ENCODE measurements at regions not wholly inside any gene's neighbourhood (a gene's known extent, or its start where the extent isn't known, plus 50 kb on each side); places are given as distances from the start of the nearest gene placed in this dataset.

- no peak for ATAC-seq
- ChIA-PET CTCF (no interaction called here), POLR2A (no interaction called here)
- no peak overlapping the region for H3K27ac Mint-ChIP-seq
- H3K9me3 Mint-ChIP-seq = peaks cover 8% of the 10 kb centered on the region
- H3K4me1 Mint-ChIP-seq = no peaks in the 10 kb centered on the region
- no peak for DNase-seq (ENCODE audit: low spot score)
- no peaks in the 10 kb centered on the region for H3K27me3 Mint-ChIP-seq (ENCODE audit: low read depth)
- peaks cover 3% of the 10 kb centered on the region for H3K36me3 Mint-ChIP-seq
- TF ChIP-seq NR2C2 (CRISPR knock-in tag; IDR thresholded peaks at IDR 0.05) (no peak), ATF1 (CRISPR knock-in tag; IDR thresholded peaks at IDR 0.05) (no peak), ZNF219 (CRISPR knock-in tag; IDR thresholded peaks at IDR 0.05; ENCODE audit: borderline replicate concordance) (no peak), ZNF671 (CRISPR knock-in tag; IDR thresholded peaks at IDR 0.05) (no peak), E2F5 (CRISPR knock-in tag; IDR thresholded peaks at IDR 0.05) (no peak), TEAD4 (CRISPR knock-in tag; IDR thresholded peaks at IDR 0.05) (no peak), ZBTB21 (CRISPR knock-in tag; IDR thresholded peaks at IDR 0.05; ENCODE audit: borderline replicate concordance) (no peak), NFATC4 (CRISPR knock-in tag; IDR thresholded peaks at IDR 0.05) (no peak), KAT7 (CRISPR knock-in tag; IDR thresholded peaks at IDR 0.05; ENCODE audit: borderline replicate concordance) (no peak), CBFB (CRISPR knock-in tag; IDR thresholded peaks at IDR 0.05; ENCODE audit: low read depth) (no peak)
- TF ChIP-seq, protein P1, sequence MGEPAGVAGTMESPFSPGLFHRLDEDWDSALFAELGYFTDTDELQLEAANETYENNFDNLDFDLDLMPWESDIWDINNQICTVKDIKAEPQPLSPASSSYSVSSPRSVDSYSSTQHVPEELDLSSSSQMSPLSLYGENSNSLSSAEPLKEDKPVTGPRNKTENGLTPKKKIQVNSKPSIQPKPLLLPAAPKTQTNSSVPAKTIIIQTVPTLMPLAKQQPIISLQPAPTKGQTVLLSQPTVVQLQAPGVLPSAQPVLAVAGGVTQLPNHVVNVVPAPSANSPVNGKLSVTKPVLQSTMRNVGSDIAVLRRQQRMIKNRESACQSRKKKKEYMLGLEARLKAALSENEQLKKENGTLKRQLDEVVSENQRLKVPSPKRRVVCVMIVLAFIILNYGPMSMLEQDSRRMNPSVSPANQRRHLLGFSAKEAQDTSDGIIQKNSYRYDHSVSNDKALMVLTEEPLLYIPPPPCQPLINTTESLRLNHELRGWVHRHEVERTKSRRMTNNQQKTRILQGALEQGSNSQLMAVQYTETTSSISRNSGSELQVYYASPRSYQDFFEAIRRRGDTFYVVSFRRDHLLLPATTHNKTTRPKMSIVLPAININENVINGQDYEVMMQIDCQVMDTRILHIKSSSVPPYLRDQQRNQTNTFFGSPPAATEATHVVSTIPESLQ (CRISPR knock-in tag; IDR thresholded peaks at IDR 0.05) = no peak
- TF ChIP-seq, protein P2, sequence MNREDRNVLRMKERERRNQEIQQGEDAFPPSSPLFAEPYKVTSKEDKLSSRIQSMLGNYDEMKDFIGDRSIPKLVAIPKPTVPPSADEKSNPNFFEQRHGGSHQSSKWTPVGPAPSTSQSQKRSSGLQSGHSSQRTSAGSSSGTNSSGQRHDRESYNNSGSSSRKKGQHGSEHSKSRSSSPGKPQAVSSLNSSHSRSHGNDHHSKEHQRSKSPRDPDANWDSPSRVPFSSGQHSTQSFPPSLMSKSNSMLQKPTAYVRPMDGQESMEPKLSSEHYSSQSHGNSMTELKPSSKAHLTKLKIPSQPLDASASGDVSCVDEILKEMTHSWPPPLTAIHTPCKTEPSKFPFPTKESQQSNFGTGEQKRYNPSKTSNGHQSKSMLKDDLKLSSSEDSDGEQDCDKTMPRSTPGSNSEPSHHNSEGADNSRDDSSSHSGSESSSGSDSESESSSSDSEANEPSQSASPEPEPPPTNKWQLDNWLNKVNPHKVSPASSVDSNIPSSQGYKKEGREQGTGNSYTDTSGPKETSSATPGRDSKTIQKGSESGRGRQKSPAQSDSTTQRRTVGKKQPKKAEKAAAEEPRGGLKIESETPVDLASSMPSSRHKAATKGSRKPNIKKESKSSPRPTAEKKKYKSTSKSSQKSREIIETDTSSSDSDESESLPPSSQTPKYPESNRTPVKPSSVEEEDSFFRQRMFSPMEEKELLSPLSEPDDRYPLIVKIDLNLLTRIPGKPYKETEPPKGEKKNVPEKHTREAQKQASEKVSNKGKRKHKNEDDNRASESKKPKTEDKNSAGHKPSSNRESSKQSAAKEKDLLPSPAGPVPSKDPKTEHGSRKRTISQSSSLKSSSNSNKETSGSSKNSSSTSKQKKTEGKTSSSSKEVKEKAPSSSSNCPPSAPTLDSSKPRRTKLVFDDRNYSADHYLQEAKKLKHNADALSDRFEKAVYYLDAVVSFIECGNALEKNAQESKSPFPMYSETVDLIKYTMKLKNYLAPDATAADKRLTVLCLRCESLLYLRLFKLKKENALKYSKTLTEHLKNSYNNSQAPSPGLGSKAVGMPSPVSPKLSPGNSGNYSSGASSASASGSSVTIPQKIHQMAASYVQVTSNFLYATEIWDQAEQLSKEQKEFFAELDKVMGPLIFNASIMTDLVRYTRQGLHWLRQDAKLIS (CRISPR knock-in tag; IDR thresholded peaks at IDR 0.05; ENCODE audit: borderline replicate concordance) = no peak
- H3K4me3 Mint-ChIP-seq = no peak overlapping the region
Observed at GRCh38 chr5:155466851-155467250, 453.3 kb downstream of the KIF4B start.

GRCh38 chr5:155471027-155471426, 457.5 kb downstream of the KIF4B start:
- ATAC-seq (no peak), DNase-seq (ENCODE audit: low spot score) (no peak)
- ChIA-PET CTCF (no interaction called here), POLR2A (no interaction called here)
- Mint-ChIP-seq H3K9me3 (no peaks in the 10 kb centered on the region; the same call in 1 of the 2 replicates), H3K4me3 (no peak overlapping the region), H3K36me3 (no peaks in the 10 kb centered on the region; the same call in 1 of the 2 replicates), H3K27me3 (ENCODE audit: low read depth) (no peaks in the 10 kb centered on the region), H3K27ac (no peak overlapping the region), H3K4me1 (peaks cover 15% of the 10 kb centered on the region)
- no peak for TF ChIP-seq CDX4 (CRISPR knock-in tag; IDR thresholded peaks at IDR 0.05; ENCODE audit: borderline replicate concordance)
- TF ChIP-seq MXD4 (CRISPR knock-in tag; IDR thresholded peaks at IDR 0.05; ENCODE audit: borderline replicate concordance) = no peak
- TF ChIP-seq, protein P2 (CRISPR knock-in tag; IDR thresholded peaks at IDR 0.05; ENCODE audit: borderline replicate concordance) = no peak
- TF ChIP-seq SOX15 (CRISPR knock-in tag; IDR thresholded peaks at IDR 0.05) = no peak
- TF ChIP-seq GRHL2 (CRISPR knock-in tag; IDR thresholded peaks at IDR 0.05; ENCODE audit: insufficient replicate concordance, severe bottlenecking) = no peak
- TF ChIP-seq KAT7 (CRISPR knock-in tag; IDR thresholded peaks at IDR 0.05; ENCODE audit: borderline replicate concordance) = no peak
- no peak for TF ChIP-seq ARID4B (CRISPR knock-in tag; IDR thresholded peaks at IDR 0.05; ENCODE audit: borderline replicate concordance)
- TF ChIP-seq ZNF671 (CRISPR knock-in tag; IDR thresholded peaks at IDR 0.05) = no peak
- TF ChIP-seq ESRRA (CRISPR knock-in tag; IDR thresholded peaks at IDR 0.05; ENCODE audit: borderline replicate concordance) = no peak
